Urinary bladder (tissue), 3 donors: ENCODE measurements at regions not wholly inside any gene's neighbourhood (a gene's known extent, or its start where the extent isn't known, plus 50 kb on each side); places are given as distances from the start of the nearest gene placed in this dataset.
A peak's percentile ranks its signal among the peaks of the same experiment; 100 is the strongest.

ENCODE experiments used
- DNase-seq: peaks from one replicate; pipeline ENCODE4 v3.0.0-alpha.2; 2015; ENCODE audit errors: extremely low spot score
- H3K27ac ChIP-seq: one replicate; pipeline ENCODE4 v1.5.1; 2013; ENCODE audit warnings: low read depth, mild to moderate bottlenecking, moderate library complexity
- H3K36me3 ChIP-seq: one replicate; pipeline ENCODE4 v1.6.1; 2013; ENCODE audit warnings: mild to moderate bottlenecking, moderate library complexity; ENCODE audit not compliant: insufficient read depth
- H3K4me1 ChIP-seq: one replicate; pipeline ENCODE4 v1.6.1; 2013; ENCODE audit warnings: mild to moderate bottlenecking, moderate library complexity; ENCODE audit not compliant: insufficient read depth
- H3K4me3 ChIP-seq: one replicate; pipeline ENCODE4 v1.5.1; 2013; ENCODE audit warnings: low read depth, low read length
- WGBS: extraction: QIAGEN DNeasy Blood & Tissue Kit; methylation state at CpG from one replicate; pipeline ENCODE4 v1.1.7; 2013; 5-methylcytosine and 5-hydroxymethylcytosine counted together
- donor health status: healthy with polysubstance abuse.
- donor health status: healthy.

GRCh38 chr1:70528590-70529333 is 117.7 kb downstream of the CTH start:
- no peak for DNase-seq
- Histone ChIP-seq H3K4me3 (no peak overlapping the region), H3K4me1 (no peaks in the 10 kb centered on the region), H3K27ac (no peak overlapping the region), H3K36me3 (no peaks in the 10 kb centered on the region)
- WGBS: 45% methylated on average over 12 of the region's 12 CpGs

- H3K4me1 ChIP-seq: no peaks in the 10 kb centered on the region
- no peak overlapping the region for H3K27ac ChIP-seq
- WGBS: 95% methylated on average over 3 of the region's 3 CpGs
Measured at GRCh38 chr1:70536708-70537366, 125.8 kb downstream of the CTH start.

GRCh38 chr1:70537788-70538187 is 126.7 kb downstream of the CTH start:
- Histone ChIP-seq H3K4me3 (no peak overlapping the region), H3K27ac (no peak overlapping the region), H3K4me1 (no peaks in the 10 kb centered on the region), H3K36me3 (no peaks in the 10 kb centered on the region)
- WGBS: 96% methylated on average over 3 of the region's 3 CpGs
- no peak for DNase-seq

More at GRCh38 chr1:70536708-70537366, 125.8 kb downstream of the CTH start:
- Histone ChIP-seq H3K4me3 (no peak overlapping the region), H3K36me3 (no peaks in the 10 kb centered on the region)
- DNase-seq: no peak

GRCh38 chr1:70542030-70542429 is 131.0 kb downstream of the CTH start:
- H3K4me1 ChIP-seq: no peaks in the 10 kb centered on the region
- H3K4me3 ChIP-seq: no peak overlapping the region
- H3K27ac ChIP-seq: no peak overlapping the region
- DNase-seq: no peak
- H3K36me3 ChIP-seq: no peaks in the 10 kb centered on the region

GRCh38 chr1:70542856-70543255 is 131.8 kb downstream of the CTH start:
- Histone ChIP-seq H3K4me3 (no peak overlapping the region), H3K4me1 (no peaks in the 10 kb centered on the region), H3K27ac (no peak overlapping the region), H3K36me3 (no peaks in the 10 kb centered on the region)
- 86% methylated on average over 2 of the region's 2 CpGs for WGBS
- no peak for DNase-seq

- WGBS: 82% methylated on average over 1 of the region's 1 CpG
- no peak overlapping the region for H3K4me3 ChIP-seq
- no peaks in the 10 kb centered on the region for H3K36me3 ChIP-seq
- DNase-seq: no peak
- no peaks in the 10 kb centered on the region for H3K4me1 ChIP-seq
- H3K27ac ChIP-seq: no peak overlapping the region
Measured at GRCh38 chr1:70546726-70547125, 135.7 kb downstream of the CTH start.

- DNase-seq: no peak
- Histone ChIP-seq H3K36me3 (no peaks in the 10 kb centered on the region), H3K27ac (no peak overlapping the region), H3K4me3 (no peak overlapping the region), H3K4me1 (no peaks in the 10 kb centered on the region)
- 17% methylated on average over 2 of the region's 2 CpGs for WGBS
Measured at GRCh38 chr1:70552662-70553566, 141.8 kb downstream of the CTH start.

GRCh38 chr1:70553567-70553956 is 142.5 kb downstream of the CTH start:
- no peak overlapping the region for H3K27ac ChIP-seq
- WGBS: 49% methylated on average over 1 of the region's 1 CpG
- DNase-seq: no peak

GRCh38 chr1:70554341-70554740 is 143.3 kb downstream of the CTH start:
- Histone ChIP-seq H3K36me3 (no peaks in the 10 kb centered on the region), H3K4me1 (no peaks in the 10 kb centered on the region), H3K4me3 (no peak overlapping the region), H3K27ac (no peak overlapping the region)
- 46% methylated on average over 2 of the region's 2 CpGs for WGBS
- DNase-seq: peak; percentile 10

More at GRCh38 chr1:70553567-70553956, 142.5 kb downstream of the CTH start:
- H3K4me1 ChIP-seq: no peaks in the 10 kb centered on the region
- no peak overlapping the region for H3K4me3 ChIP-seq
- no peaks in the 10 kb centered on the region for H3K36me3 ChIP-seq

GRCh38 chr1:70556541-70556940 is 145.5 kb downstream of the CTH start:
- DNase-seq: no peak
- Histone ChIP-seq H3K4me3 (no peak overlapping the region), H3K27ac (no peak overlapping the region), H3K36me3 (no peaks in the 10 kb centered on the region), H3K4me1 (no peaks in the 10 kb centered on the region)
- 85% methylated on average over 2 of the region's 2 CpGs for WGBS

- WGBS: 91% methylated on average over 5 of the region's 5 CpGs
- Histone ChIP-seq H3K4me3 (no peak overlapping the region), H3K36me3 (no peaks in the 10 kb centered on the region), H3K27ac (no peak overlapping the region), H3K4me1 (no peaks in the 10 kb centered on the region)
- no peak for DNase-seq
Measured at GRCh38 chr1:70567167-70567566, 156.1 kb downstream of the CTH start.

GRCh38 chr1:70571191-70571590 is 160.1 kb downstream of the CTH start:
- Histone ChIP-seq H3K36me3 (no peaks in the 10 kb centered on the region), H3K4me3 (no peak overlapping the region), H3K27ac (no peak overlapping the region), H3K4me1 (no peaks in the 10 kb centered on the region)
- DNase-seq: no peak

GRCh38 chr1:70573317-70573843 is 162.3 kb downstream of the CTH start:
- H3K36me3 ChIP-seq: no peaks in the 10 kb centered on the region
- H3K4me1 ChIP-seq: no peaks in the 10 kb centered on the region
- no peak for DNase-seq
- H3K27ac ChIP-seq: no peak overlapping the region
- 95% methylated on average over 2 of the region's 2 CpGs for WGBS
- H3K4me3 ChIP-seq: no peak overlapping the region
